ENCODE measurements at regions not wholly inside any gene's neighbourhood (a gene's known extent, or its start where the extent isn't known, plus 50 kb on each side); places are given as distances from the start of the nearest gene placed in this dataset.
"Not testable (repeated sequence)": the region's sequence is repeated elsewhere in the genome, so short reads cannot be mapped to it uniquely, and the experiment has no call there.

- H3K27ac ChIP-seq (ENCODE audit: low read length in 2 of 2); intact Hi-C loops (cut with micrococcal nuclease); H3K4me1 Mint-ChIP-seq; ATAC-seq (ENCODE audit: low read depth); POLR2A ChIA-PET; H3K36me3 ChIP-seq (replicated peaks in 1 of 2; ENCODE audit: control extremely low read depth in 1 of 2, control insufficient read depth in 1 of 2, extremely low read depth in 1 of 2, insufficient read depth in 2 of 2, low read length in 1 of 2); H3K4me2 ChIP-seq (replicated peaks; ENCODE audit: low read depth, low read length, poor library complexity, severe bottlenecking); H3K4me3 Mint-ChIP-seq; H3K79me2 ChIP-seq (ENCODE audit: control insufficient read depth, insufficient read depth, low read length); H3K9ac ChIP-seq (ENCODE audit: low read length); H3K9me3 Mint-ChIP-seq (ENCODE audit: insufficient read depth); H3K9me3 ChIP-seq (ENCODE audit: control extremely low read depth in 1 of 3, control insufficient read depth in 2 of 3, insufficient read depth in 1 of 3, low read length in 2 of 3); H3K4me3 ChIP-seq (ENCODE audit: control extremely low read depth in 1 of 5, extremely low read depth in 1 of 5, insufficient read depth in 1 of 5, low read depth in 2 of 5, low read length in 4 of 5); DNase-seq; CTCF ChIA-PET; H3K27me3 Mint-ChIP-seq; H3K4me1 ChIP-seq (ENCODE audit: control insufficient read depth in 2 of 2, insufficient read depth in 2 of 2, low read length in 2 of 2); H3K27ac Mint-ChIP-seq; H3K27me3 ChIP-seq (replicated peaks in 1 of 4; ENCODE audit: control extremely low read depth in 1 of 4, control insufficient read depth in 3 of 4, insufficient read depth in 4 of 4, low read length in 3 of 4); H2AFZ ChIP-seq (ENCODE audit: insufficient read depth, low read depth, low read length, poor library complexity, severe bottlenecking); H4K20me1 ChIP-seq (ENCODE audit: control insufficient read depth, insufficient read depth, low read length, poor library complexity, severe bottlenecking): not testable (repeated sequence)
- WGBS (ENCODE audit: insufficient coverage), result no CpG with 5 or more reads among the region's 5 CpGs
Measured at GRCh38 chr1:146314449-146315246, 85.8 kb upstream of the NOTCH2NLA start.

DNA sequence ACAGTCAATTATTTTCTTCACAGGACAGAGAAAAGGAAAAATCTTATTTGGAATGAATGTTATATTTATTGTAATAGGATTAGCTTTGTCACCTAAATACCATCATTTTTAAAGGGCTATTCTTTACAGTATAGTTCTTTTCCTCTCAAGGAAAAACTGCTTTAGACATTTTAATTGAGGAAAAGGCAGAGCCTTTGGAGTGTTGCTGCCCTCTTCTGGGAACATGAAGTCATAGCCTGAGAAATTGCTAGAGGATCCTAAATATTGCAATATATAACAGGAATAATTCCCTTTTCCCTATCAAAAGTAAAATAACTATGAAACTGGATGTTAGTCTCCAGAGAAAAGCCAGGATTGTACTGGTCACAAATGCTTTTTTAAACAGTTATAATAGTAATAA, 81.8 kb upstream of the NOTCH2NLA start:
- CTCF ChIA-PET; intact Hi-C loops (cut with micrococcal nuclease); ATAC-seq (ENCODE audit: low read depth): not testable (repeated sequence)

GRCh38 chr1:146309427-146309826, 80.6 kb upstream of the NOTCH2NLA start:
- WGBS (ENCODE audit: insufficient coverage), result no CpG with 5 or more reads among the region's 1 CpG
- POLR2A ChIA-PET, H3K4me3 Mint-ChIP-seq: not testable (repeated sequence)

More for the DNA sequence above, 81.8 kb upstream of the NOTCH2NLA start:
- DNase-seq; H3K36me3 ChIP-seq (replicated peaks in 1 of 2; ENCODE audit: control extremely low read depth in 1 of 2, control insufficient read depth in 1 of 2, extremely low read depth in 1 of 2, insufficient read depth in 2 of 2, low read length in 1 of 2); H3K27ac ChIP-seq (ENCODE audit: low read length in 2 of 2); H3K4me2 ChIP-seq (replicated peaks; ENCODE audit: low read depth, low read length, poor library complexity, severe bottlenecking); H2AFZ ChIP-seq (ENCODE audit: insufficient read depth, low read depth, low read length, poor library complexity, severe bottlenecking); H3K4me3 ChIP-seq (ENCODE audit: control extremely low read depth in 1 of 5, extremely low read depth in 1 of 5, insufficient read depth in 1 of 5, low read depth in 2 of 5, low read length in 4 of 5); POLR2A ChIA-PET; H3K27me3 Mint-ChIP-seq; H3K4me3 Mint-ChIP-seq; H3K79me2 ChIP-seq (ENCODE audit: control insufficient read depth, insufficient read depth, low read length); H3K9me3 ChIP-seq (ENCODE audit: control extremely low read depth in 1 of 3, control insufficient read depth in 2 of 3, insufficient read depth in 1 of 3, low read length in 2 of 3); H3K9me3 Mint-ChIP-seq (ENCODE audit: insufficient read depth); H3K4me1 Mint-ChIP-seq; H3K27ac Mint-ChIP-seq; H4K20me1 ChIP-seq (ENCODE audit: control insufficient read depth, insufficient read depth, low read length, poor library complexity, severe bottlenecking); H3K27me3 ChIP-seq (replicated peaks in 1 of 4; ENCODE audit: control extremely low read depth in 1 of 4, control insufficient read depth in 3 of 4, insufficient read depth in 4 of 4, low read length in 3 of 4); H3K4me1 ChIP-seq (ENCODE audit: control insufficient read depth in 2 of 2, insufficient read depth in 2 of 2, low read length in 2 of 2); H3K9ac ChIP-seq (ENCODE audit: low read length): not testable (repeated sequence)

DNA sequence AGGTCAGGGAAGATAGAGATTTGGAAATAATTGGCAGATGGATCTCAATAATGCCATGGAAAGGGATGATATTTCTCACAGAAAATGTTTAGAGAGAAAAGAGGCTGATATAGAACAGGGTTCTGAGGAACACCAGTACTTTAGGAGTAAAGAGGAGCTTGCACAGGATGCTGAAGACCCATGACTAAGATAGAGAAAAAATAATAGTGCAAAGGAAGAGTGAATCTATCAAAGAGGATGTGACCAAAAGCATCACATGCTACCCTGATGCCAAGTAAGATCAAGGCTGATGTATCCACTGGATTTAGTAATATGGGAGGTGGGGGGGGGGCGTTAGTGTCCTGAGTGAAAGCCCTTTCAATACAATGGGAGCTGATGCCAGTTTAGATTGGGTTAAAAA, 80.1 kb upstream of the NOTCH2NLA start:
- H3K9me3 ChIP-seq (ENCODE audit: control extremely low read depth in 1 of 3, control insufficient read depth in 2 of 3, insufficient read depth in 1 of 3, low read length in 2 of 3); H3K27me3 ChIP-seq (replicated peaks in 1 of 4; ENCODE audit: control extremely low read depth in 1 of 4, control insufficient read depth in 3 of 4, insufficient read depth in 4 of 4, low read length in 3 of 4); H2AFZ ChIP-seq (ENCODE audit: insufficient read depth, low read depth, low read length, poor library complexity, severe bottlenecking); H3K9me3 Mint-ChIP-seq (ENCODE audit: insufficient read depth); H3K4me2 ChIP-seq (replicated peaks; ENCODE audit: low read depth, low read length, poor library complexity, severe bottlenecking); H3K27ac Mint-ChIP-seq; H3K4me3 ChIP-seq (ENCODE audit: control extremely low read depth in 1 of 5, extremely low read depth in 1 of 5, insufficient read depth in 1 of 5, low read depth in 2 of 5, low read length in 4 of 5); H3K36me3 ChIP-seq (replicated peaks in 1 of 2; ENCODE audit: control extremely low read depth in 1 of 2, control insufficient read depth in 1 of 2, extremely low read depth in 1 of 2, insufficient read depth in 2 of 2, low read length in 1 of 2); H3K4me1 Mint-ChIP-seq; DNase-seq; intact Hi-C loops (cut with micrococcal nuclease); H3K27me3 Mint-ChIP-seq; H3K4me1 ChIP-seq (ENCODE audit: control insufficient read depth in 2 of 2, insufficient read depth in 2 of 2, low read length in 2 of 2); H3K79me2 ChIP-seq (ENCODE audit: control insufficient read depth, insufficient read depth, low read length); H4K20me1 ChIP-seq (ENCODE audit: control insufficient read depth, insufficient read depth, low read length, poor library complexity, severe bottlenecking); ATAC-seq (ENCODE audit: low read depth); CTCF ChIA-PET; POLR2A ChIA-PET; H3K27ac ChIP-seq (ENCODE audit: low read length in 2 of 2); H3K4me3 Mint-ChIP-seq; H3K9ac ChIP-seq (ENCODE audit: low read length): not testable (repeated sequence)
- no CpG with 5 or more reads among the region's 1 CpG for WGBS (ENCODE audit: insufficient coverage)

More at GRCh38 chr1:146309427-146309826, 80.6 kb upstream of the NOTCH2NLA start:
- H2AFZ ChIP-seq (ENCODE audit: insufficient read depth, low read depth, low read length, poor library complexity, severe bottlenecking); intact Hi-C loops (cut with micrococcal nuclease); ATAC-seq (ENCODE audit: low read depth); H3K9me3 ChIP-seq (ENCODE audit: control extremely low read depth in 1 of 3, control insufficient read depth in 2 of 3, insufficient read depth in 1 of 3, low read length in 2 of 3); H3K79me2 ChIP-seq (ENCODE audit: control insufficient read depth, insufficient read depth, low read length); CTCF ChIA-PET; DNase-seq; H3K27me3 Mint-ChIP-seq; H3K27ac Mint-ChIP-seq; H3K4me3 ChIP-seq (ENCODE audit: control extremely low read depth in 1 of 5, extremely low read depth in 1 of 5, insufficient read depth in 1 of 5, low read depth in 2 of 5, low read length in 4 of 5); H3K36me3 ChIP-seq (replicated peaks in 1 of 2; ENCODE audit: control extremely low read depth in 1 of 2, control insufficient read depth in 1 of 2, extremely low read depth in 1 of 2, insufficient read depth in 2 of 2, low read length in 1 of 2); H3K27me3 ChIP-seq (replicated peaks in 1 of 4; ENCODE audit: control extremely low read depth in 1 of 4, control insufficient read depth in 3 of 4, insufficient read depth in 4 of 4, low read length in 3 of 4); H3K27ac ChIP-seq (ENCODE audit: low read length in 2 of 2); H3K4me1 ChIP-seq (ENCODE audit: control insufficient read depth in 2 of 2, insufficient read depth in 2 of 2, low read length in 2 of 2); H3K9me3 Mint-ChIP-seq (ENCODE audit: insufficient read depth); H3K9ac ChIP-seq (ENCODE audit: low read length); H3K4me1 Mint-ChIP-seq; H3K4me2 ChIP-seq (replicated peaks; ENCODE audit: low read depth, low read length, poor library complexity, severe bottlenecking); H4K20me1 ChIP-seq (ENCODE audit: control insufficient read depth, insufficient read depth, low read length, poor library complexity, severe bottlenecking): not testable (repeated sequence)

Measured in B cell (primary cell).